GM18499 (cell line): ENCODE measurements at regions not wholly inside any gene's neighbourhood (a gene's known extent, or its start where the extent isn't known, plus 50 kb on each side); places are given as distances from the start of the nearest gene placed in this dataset.

Source experiments
- ATAC-seq: cut with Tn5 transposase; IDR thresholded peaks from one replicate; pipeline ENCODE4 v1.9.1; 2021; ENCODE audit warnings: moderate number of reproducible peaks; ENCODE audit not compliant: insufficient read depth, unreplicated experiment

GRCh38 chrX:30504309-30504708 is 73.3 kb downstream of the TASL start:
- ATAC-seq, result no peak

GRCh38 chrX:30495468-30495867 is 82.1 kb downstream of the TASL start:
- ATAC-seq, result no peak

GRCh38 chrX:30493348-30493747 is 84.2 kb downstream of the TASL start:
- ATAC-seq, result no peak

- ATAC-seq, result no peak
These were observed 88.2 kb downstream of the TASL start for GRCh38 chrX:30489323-30489722.

- peak; percentile 58 for ATAC-seq
These were observed 89.5 kb downstream of the TASL start for GRCh38 chrX:30488092-30488491.

- ATAC-seq, result peak; percentile 54
These were observed 93.6 kb downstream of the TASL start for GRCh38 chrX:30483996-30484395.

GRCh38 chrX:30468471-30468870 is 109.1 kb downstream of the TASL start:
- no peak for ATAC-seq
